GM12873 (cell line): ENCODE measurements at regions not wholly inside any gene's neighbourhood (a gene's known extent, or its start where the extent isn't known, plus 50 kb on each side); places are given as distances from the start of the nearest gene placed in this dataset.

Experiments
- TF ChIP-seq, protein P1 (sequence below): IDR thresholded peaks from 2 replicates; pipeline ENCODE4 v1.5.1; 2012; ENCODE audit warnings: low read depth, mild to moderate bottlenecking, moderate library complexity, low read length, control low read depth; ENCODE audit not compliant: insufficient read depth; ENCODE audit errors: missing control alignments

DNA sequence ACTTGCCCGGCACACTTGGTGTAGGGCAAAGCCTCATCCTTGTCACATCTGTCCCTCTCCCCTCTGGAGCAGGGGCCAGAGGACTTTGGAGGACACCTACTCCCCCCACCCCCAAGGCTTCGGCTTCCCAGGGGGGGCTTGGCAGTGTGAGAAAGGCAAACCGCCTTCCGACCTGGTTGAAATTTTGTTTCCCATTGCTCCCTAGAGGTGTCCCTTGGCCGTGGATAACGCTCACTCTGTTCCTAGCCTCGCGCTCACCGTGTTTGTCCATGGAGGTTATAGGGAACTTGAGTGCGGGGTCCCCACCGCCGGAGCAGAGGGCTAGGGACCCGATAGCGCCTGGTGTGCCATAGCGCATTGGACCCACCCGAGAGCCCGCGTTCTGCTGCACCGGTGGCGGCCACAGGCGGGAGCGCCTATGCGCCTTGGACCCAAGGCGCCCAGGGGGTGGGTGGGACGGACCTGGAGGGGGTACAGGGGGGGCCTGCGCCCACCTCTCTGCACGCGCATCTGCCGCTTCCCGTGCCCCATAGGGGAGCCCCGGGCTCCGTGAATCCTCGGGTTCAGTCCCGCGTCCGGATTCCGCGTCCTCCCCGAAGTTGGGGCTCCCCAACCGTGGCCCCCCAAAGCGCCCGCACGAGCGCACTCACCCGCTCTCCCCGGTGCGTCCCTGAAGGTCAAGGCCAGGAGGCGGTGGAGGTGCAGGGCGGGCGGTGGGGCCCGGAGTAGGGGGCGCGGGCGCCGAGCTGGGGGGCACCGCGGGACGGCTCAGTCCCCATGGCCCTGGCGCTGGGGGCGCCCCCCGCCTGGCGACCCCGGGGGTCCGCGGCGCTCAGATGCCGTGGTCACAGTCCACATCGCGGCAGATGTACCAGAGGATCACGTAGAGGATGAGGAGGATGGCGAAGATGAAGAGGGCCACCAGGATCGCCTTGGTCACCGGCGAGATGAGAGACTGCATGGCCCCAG, 82.7 kb upstream of the DHRSX start:
- TF ChIP-seq, protein P1, sequence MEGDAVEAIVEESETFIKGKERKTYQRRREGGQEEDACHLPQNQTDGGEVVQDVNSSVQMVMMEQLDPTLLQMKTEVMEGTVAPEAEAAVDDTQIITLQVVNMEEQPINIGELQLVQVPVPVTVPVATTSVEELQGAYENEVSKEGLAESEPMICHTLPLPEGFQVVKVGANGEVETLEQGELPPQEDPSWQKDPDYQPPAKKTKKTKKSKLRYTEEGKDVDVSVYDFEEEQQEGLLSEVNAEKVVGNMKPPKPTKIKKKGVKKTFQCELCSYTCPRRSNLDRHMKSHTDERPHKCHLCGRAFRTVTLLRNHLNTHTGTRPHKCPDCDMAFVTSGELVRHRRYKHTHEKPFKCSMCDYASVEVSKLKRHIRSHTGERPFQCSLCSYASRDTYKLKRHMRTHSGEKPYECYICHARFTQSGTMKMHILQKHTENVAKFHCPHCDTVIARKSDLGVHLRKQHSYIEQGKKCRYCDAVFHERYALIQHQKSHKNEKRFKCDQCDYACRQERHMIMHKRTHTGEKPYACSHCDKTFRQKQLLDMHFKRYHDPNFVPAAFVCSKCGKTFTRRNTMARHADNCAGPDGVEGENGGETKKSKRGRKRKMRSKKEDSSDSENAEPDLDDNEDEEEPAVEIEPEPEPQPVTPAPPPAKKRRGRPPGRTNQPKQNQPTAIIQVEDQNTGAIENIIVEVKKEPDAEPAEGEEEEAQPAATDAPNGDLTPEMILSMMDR, result no peak

DNA sequence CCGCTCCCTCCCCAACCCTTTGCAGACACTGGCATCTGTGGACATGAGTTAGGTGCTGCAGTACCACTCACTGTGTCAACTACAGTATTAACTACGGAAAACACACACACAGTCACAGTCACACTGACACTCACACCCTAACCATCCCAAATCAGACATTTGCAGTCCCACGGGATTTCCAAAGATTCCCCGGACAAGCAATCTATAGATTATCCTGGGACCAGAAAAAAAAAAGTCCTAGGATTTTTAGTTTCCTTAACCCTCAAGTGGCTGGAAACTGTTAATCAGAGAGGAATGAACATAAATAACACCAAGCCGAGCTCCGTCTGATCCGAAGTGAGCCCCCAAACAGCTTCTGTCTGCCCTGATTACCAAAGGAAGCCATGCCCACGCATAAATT, 81.9 kb upstream of the DHRSX start:
- TF ChIP-seq, protein P1, result no peak

DNA sequence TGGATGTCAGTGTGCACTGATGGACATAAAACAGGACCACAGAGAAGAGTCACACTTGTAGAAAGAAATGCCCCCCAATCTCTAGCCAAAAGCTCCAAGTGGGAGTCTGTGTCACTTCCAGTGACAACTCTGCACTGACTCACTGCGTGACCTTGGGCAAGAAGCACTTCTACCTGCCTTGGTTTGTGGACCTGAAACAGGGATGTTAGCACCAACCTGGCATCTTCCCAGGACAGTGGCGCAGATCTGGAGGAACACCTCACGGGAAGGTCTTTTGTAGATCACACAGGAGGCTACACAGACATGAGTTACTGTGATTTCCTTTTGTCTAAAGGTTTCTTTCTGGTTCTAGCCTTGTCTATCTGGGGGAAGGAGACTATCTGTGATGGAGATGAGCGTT, 80.5 kb upstream of the DHRSX start:
- TF ChIP-seq, protein P1, result no peak

DNA sequence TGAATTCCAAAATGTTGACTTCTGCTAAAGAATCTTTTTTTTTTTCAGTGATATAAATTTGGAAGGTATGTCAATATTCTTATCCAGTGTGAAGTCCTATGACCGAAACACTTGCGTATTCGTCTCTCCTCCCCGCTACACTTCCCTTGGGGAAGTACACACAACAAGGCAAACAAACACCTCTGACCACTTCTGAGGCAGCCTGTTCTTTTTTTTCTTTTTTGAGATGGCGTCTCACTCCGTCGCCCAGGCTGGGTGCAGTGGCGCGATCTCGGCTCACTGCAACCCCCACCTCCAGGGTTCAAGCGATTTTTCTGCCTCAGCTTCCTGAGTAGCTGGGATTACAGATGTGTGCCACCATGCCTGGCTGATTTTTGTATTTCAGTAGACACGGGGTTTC, 78.1 kb upstream of the DHRSX start:
- TF ChIP-seq, protein P1, result no peak

- TF ChIP-seq, protein P1, result no peak
Measured at GRCh38 chrX:2577844-2578466, 77.2 kb upstream of the DHRSX start.

- TF ChIP-seq, protein P1, result no peak
Measured at GRCh38 chrX:2576793-2577192, 76.0 kb upstream of the DHRSX start.

DNA sequence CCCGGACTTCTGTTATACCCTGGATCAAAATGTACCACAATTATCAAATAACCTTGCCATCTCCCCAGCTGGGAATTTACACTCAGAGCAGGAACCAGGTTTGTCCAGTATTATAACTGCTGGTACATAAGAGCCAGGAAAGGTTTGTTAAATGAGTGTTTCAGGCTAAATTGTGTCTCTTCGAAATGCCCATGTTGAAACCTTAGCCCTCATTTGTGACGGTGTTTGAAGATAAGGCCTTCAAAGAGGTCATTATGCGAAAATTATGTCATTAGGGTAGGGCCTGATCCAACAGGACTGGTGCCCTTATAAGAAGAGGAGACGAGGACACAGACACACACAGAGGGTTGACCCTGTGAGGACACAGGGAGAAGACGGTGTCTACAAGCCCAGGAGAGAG, 73.5 kb upstream of the DHRSX start:
- TF ChIP-seq, protein P1, result no peak
